NCI-H2107 treated with DMSO at 0.1 percent for 48 hours (cell line): ENCODE measurements at regions not wholly inside any gene's neighbourhood (a gene's known extent, or its start where the extent isn't known, plus 50 kb on each side); places are given as distances from the start of the nearest gene placed in this dataset.

ENCODE experiments used
- DNase-seq: peaks from one replicate; lab custom pipeline; 2025; ENCODE audit not compliant: unreplicated experiment; lab: John Stamatoyannopoulos, UW

DNA sequence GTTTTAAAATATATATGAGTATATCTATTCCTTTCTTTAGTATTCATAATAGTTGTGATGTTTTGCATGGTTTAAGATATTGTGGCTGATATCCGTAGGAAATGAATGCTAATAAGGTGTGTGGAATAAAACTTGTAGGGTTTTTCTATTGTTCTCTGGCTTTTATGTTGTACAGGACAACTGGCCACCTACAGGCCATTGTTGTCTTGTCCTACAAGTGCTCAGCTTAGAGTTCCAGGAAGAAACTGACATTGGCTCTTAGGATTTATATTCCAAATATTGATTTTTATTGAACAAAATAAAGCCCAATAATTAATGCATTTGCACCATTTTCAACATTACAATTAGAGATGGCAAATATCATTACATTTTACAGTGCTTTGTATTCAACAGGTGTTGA, 512.8 kb upstream of the TENM4 start:
- DNase-seq = no peak

GRCh38 chr11:79950741-79951140, 509.9 kb upstream of the TENM4 start:
- DNase-seq = no peak

DNA sequence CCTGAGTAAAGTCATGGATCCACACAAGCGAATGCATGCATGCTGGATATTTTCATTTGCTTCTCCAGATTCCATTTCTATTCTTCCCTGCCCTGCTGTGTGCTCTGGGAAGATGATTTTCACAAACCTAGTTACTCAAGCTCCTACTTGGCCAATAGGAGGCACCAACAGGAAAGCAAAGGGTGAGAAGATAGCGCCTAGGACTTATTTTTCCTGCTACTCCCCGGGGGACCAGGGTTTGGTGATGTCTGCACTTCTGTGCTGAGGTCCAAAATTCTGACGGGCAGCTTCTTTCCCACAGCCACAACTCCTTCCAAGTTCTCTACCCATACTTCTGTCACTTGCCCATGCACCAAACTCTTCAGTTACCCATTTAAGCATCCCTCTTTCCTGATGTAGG, 509.3 kb upstream of the TENM4 start:
- DNase-seq = no peak

DNA sequence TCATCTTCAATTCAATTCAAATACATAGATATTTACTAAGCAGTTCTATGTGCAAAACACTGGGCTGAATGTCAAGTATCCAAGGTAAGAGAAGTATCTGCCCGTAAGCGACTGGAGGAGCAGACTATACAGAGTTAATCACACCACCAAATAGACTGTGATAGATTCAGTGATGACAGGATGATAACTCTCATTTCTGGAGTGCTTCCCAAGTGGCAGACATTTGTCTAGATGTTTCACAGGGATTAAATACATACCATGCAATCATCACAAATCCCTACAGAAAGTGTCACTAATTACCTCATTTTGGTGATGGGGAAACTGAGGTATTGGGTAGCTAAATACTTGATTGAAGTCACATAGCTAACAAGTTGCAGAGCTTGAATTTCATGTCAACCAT, 508.7 kb upstream of the TENM4 start:
- no peak for DNase-seq

GRCh38 chr11:79942646-79943045, 501.8 kb upstream of the TENM4 start:
- DNase-seq = no peak

DNA sequence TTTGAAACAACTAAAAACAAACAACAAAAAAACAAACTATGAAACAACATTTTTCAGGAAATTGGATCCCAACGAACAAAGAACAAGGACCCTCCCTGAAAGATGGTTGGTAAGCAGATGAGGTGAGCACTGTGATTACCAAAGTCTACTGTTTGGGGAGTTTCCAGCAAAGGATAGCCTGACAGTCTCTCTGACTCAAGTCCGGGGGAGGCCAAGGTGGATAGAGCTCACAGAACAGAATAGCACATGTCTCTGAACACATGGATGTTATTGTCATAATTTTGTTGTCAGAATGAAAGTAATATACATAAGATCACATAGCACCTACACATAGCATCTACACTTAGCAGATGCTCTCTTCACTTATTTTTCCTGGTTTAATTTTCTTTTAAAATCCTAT, 501.3 kb upstream of the TENM4 start:
- no peak for DNase-seq

DNA sequence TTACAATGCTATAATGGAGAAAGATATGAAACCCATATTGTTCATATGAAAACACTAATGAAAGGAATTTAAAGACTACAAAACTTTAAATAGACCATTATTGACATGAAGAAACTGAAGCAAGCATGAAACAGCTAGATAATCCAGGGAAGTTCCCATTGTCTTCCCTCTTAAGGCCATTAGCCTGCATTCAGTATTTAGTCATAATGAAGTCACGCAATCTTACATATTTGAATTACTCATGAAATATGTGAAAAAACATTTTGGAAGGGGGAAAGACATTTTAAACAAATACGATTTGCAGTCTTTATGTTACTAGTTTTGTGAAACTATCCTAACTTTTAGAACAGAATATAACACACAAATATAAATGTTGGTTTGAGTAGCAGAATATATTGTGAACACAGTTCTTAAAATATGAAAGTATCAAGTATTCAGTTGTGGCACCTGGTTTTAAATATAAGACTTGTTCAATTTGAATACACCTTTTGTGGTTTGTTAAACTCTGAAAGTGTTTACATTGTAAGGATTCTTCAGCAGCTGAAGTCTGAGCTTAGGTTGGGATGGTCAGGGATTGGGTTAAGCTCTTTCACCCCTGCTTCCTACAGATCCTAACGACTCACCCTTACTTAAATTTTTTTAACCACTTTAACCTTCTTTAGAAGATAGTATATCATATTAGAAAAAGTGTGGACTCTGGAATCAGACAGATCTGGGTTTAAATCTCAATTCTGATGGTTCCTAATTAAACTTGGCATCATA, 500.3 kb upstream of the TENM4 start:
- no peak for DNase-seq

DNA sequence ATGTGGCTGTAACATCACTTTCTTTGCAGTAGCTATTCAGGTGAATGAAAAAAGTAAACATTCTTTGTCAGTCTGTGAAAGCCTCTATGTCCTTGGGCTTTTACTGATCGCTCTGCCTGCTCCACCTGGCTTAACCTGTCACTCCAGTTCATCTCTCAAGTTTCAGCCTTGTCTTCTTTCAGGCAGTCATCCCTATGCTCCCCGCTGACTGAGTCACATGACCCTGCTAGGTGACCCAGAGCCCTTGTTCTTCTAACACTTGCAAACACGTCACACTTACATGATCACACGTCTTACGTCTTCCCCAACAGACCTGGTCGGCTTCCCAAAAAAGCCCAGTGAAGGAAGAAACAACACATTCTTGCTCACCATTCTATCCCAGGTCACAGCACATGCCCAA, 499.3 kb upstream of the TENM4 start:
- no peak for DNase-seq

DNA sequence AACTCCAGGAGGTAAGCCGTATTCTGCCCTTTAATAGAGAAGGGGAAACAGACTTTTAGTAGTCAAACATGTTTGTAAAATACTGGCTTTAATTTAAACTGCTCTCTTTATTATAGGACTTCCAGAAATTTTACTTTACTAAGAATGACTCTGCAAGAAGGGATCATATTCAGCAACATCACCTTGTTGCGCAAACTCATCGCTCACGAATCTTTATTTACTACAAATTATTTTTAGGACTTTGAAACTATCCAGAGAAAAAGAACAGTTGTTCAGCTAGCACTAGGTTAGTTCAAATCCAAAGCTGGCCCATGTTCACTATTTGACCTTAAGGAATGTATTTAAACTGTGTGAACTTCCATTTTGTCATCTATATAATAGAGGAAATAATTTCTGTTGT, 498.3 kb upstream of the TENM4 start:
- no peak for DNase-seq

DNA sequence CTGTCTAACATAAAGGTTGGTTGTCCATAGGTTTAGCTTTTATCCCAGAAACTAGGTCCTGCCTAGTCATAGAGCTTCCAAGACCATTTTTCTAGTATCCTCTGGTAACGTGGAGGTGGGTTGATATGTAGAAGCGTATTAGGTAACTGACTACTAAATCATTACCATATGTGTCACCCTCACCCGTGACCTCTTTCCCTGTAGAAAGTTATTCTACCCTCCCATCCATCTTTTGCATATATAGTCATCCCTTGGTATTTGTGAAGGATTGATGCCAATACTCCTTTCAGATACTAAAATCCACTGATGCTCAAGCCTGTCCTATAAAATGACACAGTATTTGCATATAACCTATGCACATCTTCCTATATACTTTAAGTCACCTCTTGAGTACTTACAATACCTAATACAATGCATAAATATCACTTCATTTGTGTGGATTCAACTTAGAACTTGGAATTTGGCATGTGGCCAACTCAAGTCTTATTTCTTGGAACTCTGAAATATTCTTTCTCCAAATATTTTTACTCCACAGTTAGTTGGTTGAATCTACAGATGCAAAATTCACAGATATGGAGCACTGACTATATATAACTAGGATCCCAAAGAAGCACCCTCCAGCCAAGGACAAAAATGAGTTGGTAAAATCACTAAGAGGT, 497.0 kb upstream of the TENM4 start:
- DNase-seq = no peak

GRCh38 chr11:79932612-79933011, 491.8 kb upstream of the TENM4 start:
- DNase-seq = no peak

GRCh38 chr11:79931692-79932091, 490.9 kb upstream of the TENM4 start:
- DNase-seq = no peak

GRCh38 chr11:79926707-79927106, 485.9 kb upstream of the TENM4 start:
- DNase-seq = no peak

- no peak for DNase-seq
Measured at GRCh38 chr11:79925570-79925969, 484.7 kb upstream of the TENM4 start.

- DNase-seq = no peak
Measured at GRCh38 chr11:79922641-79923040, 481.8 kb upstream of the TENM4 start.

- no peak for DNase-seq
Measured at GRCh38 chr11:79920480-79920879, 479.6 kb upstream of the TENM4 start.

DNA sequence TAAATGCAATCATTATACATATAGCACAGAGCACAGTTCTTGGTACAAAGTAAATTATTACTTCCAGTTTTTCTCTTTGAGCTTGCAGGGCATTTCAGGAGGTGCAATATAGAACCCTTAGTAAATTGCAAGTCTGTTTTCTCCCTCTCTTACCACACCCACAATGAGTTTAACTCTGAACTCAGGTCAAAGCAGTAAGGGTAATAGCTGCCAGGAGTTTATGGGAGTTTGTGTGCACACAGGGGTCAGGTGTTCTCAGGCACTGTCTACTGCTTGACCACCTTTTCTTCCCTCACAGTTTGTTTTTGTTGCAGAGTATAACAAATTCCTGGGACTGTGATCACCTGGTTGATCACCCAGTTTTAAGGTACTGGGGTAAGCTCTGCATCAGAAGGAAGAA, 478.5 kb upstream of the TENM4 start:
- no peak for DNase-seq

- DNase-seq = no peak
Measured at GRCh38 chr11:79918846-79919245, 478.0 kb upstream of the TENM4 start.

DNA sequence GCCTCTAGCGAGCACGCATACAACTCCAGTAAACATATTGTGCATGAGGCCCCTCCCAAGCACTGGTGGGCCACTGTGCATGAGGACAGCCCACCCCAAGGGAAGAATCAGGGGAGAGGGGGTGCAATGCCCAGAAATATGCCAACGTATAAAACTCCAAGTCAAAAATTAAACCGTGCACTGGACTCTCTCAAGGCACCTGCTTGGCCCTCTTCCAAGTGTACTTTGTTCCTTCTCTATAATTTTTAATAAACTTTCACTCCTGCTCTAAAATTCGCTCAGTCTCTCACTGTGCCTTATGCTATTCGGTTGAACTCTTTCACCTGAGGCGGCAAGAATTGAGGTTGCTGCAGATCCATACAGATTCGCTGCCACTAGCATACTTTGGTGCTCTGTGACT, 465.3 kb upstream of the TENM4 start:
- no peak for DNase-seq

GRCh38 chr11:79902493-79902892, 461.7 kb upstream of the TENM4 start:
- no peak for DNase-seq

DNA sequence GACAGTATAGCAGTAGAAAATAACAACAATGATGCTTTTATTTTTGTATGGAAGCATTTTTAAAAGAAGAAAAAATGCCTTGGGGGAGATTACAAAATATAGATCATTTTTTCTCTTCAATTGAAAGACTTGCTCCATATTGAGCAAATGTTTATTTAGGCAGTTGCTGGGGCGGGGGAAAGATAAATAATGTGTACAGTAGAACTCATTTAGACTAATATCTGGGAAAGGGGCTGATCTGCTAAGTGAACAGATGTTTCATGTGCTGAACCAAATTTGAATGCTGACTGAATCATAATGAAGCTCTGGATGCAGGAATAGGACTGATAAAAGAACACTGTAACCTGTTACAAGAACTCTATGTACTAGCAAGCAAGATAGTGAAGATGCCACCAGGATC, 457.1 kb upstream of the TENM4 start:
- DNase-seq = no peak

GRCh38 chr11:79896258-79896657, 455.4 kb upstream of the TENM4 start:
- no peak for DNase-seq

DNA sequence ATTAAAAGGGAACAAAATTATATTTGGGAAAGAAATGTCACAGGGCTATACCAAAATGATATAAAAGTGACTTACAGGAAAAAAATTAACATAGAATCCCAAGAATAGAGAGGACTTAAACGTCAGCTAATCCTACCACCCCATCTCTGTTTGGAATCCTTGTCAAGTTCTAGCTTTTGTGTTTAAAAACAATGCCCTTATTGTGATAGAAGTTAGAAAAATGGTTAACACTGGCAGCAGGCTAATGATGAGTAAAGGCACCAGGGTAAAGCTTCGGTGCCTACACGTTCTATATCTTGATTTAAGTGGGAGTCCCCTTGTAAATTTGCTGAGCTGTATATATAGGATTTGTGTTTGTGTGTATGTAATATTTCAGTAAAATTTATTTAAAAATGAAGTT, 453.3 kb upstream of the TENM4 start:
- DNase-seq = no peak
